ENCODE measurements at regions not wholly inside any gene's neighbourhood (a gene's known extent, or its start where the extent isn't known, plus 50 kb on each side); places are given as distances from the start of the nearest gene placed in this dataset.

DNA sequence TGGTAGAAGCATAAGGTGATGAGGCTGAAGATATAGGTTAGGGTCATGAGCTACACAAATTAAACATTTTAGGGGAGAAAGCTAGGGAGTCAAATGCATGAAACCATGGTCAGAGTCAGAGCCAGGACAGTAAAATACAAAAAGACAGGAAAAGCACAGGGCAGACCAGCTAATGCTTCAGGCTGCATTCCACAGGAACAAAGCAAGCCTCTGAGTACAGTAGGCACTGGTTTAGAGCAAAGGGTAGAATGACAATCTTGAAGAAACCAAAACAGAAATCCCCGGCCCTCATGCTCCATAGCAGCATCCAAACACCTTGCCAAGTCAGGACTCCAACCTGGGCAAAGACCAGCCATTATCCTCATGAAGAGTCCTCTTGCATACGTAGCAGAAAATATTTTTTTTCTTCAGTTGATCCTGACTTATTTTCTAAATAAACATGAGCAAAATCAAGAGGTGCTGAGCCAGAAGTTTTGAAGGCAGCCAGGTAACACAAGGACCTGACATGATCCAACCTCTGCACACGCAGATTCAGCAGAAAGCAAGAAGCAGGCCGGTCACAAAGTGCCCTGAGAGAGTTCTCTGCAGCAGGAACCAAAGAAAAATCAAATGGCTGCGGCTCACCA, 273.1 kb downstream of the TTLL7 start:
- no peak for DNase-seq (ENCODE audit: low read depth)

DNA sequence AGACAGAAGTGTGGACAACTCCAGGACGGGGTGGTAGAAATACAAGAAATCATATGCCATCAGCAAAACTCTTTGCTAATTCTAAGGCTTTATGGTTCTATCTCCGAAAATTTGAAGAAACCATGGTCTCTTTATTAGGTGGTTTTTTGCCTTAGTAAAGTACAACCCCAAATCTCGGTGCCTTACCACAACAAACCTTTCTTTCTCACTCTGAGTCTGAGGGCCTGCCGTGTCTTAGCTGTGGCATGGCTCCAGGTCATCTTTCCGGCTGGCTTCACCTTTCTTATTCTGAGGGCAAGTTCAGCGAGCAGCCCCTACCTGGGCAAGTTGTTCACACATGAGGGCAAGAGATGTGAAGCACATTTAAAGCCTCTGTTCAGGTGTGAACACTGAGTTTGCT, 280.6 kb downstream of the TTLL7 start:
- DNase-seq (ENCODE audit: low read depth): no peak

DNA sequence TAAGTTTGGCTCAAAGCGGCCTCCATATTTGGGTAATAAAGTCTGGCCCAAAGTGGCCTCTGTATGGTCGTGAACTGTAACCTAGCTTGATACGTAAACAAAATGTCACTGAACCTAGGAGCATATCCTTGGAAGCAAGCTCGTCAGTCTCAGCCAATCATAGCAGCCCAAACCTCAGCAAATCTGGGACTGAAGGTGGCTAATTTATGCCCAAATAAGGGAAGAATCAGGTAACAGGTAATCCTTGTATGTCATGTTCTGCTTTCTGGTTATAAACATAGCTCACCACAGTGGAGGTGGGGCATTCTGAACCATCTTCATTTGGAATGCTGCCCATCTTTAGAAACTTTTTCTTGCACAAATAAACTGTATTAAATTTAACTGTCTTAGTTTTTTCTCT, 281.1 kb downstream of the TTLL7 start:
- DNase-seq (ENCODE audit: low read depth): no peak

- DNase-seq (ENCODE audit: low read depth): no peak
Observed at GRCh38 chr1:83716641-83717040, 282.3 kb downstream of the TTLL7 start.

GRCh38 chr1:83715550-83715949, 283.4 kb downstream of the TTLL7 start:
- no peak for DNase-seq (ENCODE audit: low read depth)

- no peak for DNase-seq (ENCODE audit: low read depth)
Observed at GRCh38 chr1:83709662-83710061, 289.3 kb downstream of the TTLL7 start.

DNA sequence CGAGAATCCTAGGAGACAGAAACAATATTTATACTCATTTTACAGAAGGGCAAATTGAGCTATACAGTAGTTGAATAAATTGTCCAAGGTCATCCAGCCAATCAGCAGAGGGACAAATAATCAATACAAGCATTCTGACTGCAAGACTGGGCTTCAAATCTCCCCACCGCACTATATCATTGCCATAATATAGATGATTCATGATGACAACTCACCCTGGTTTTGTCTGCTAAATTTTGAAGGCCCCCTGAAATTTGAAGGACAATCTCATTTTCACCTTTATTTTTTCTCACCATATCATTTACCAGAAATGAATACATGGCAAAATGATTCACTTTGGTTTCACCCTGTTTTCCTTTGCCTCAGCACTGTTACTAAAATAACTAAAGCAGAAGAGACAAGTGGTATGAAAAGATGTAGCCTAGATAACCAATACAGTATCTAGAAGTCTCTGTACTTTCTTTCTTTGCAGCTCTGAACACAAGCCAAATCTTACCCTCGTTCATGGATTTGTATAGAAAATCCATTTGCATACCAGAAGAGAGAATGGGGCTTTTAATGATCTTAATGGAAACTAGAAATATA, 292.5 kb downstream of the TTLL7 start:
- no peak for DNase-seq (ENCODE audit: low read depth)

GRCh38 chr1:83705091-83705490, 293.8 kb downstream of the TTLL7 start:
- no peak for DNase-seq (ENCODE audit: low read depth)

DNA sequence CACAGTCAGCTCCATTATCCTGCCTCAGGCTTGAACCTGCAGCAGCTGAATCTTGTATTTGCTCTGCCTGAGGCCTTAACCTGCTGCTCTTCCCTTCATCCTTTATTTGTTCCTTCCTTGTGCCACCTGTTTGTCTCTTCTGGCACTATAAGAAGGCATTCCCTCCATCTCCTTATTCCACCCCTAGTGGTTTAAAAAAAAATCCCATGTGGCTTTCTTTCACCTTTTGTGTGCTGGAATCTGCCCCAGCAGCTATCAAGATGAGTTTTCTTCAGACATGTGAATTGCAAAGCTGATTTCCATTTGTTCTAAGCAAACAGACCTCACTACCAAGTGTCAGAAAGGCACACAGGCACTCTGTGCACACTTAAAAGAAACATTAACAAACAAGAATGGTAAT, 294.6 kb downstream of the TTLL7 start:
- no peak for DNase-seq (ENCODE audit: low read depth)

DNA sequence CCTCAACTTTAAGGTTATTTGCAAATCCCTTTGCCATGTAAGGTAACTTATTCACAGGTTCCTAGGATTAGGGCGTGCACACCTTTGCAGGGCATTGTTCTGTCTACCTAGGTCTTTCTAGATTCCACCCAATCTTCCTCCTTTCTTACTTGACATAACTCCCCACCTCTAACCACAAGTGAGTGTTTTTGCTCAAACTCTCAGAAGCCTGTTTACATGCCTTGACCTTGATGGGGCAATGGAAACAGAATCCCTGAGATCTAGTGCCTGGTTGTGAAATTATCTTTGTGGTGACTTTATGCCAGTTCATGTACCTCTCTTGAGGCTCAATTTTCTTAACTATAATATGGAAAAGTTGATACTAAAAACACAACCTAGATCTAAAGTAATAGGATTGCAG, 296.6 kb downstream of the TTLL7 start:
- no peak for DNase-seq (ENCODE audit: low read depth)

DNA sequence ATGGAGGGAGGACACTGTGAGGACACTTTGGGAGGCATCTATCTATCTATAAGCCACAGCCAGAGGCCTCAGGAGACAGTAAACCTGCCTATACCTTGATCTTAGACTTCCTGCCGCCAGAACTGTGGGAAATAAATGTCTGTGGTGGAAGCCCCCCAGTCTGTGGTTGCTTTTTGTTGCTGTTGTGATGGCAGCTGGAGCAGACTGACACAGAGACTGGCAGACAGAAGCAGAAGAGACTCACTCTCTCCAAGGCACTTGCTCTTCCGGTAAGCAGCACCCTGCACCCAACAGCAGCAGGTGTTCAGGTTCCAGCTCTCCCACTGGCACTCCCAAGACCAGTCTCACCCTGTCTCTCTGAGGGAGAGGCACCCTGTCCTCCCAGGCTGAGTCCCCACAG, 297.6 kb downstream of the TTLL7 start:
- DNase-seq (ENCODE audit: low read depth): no peak

DNA sequence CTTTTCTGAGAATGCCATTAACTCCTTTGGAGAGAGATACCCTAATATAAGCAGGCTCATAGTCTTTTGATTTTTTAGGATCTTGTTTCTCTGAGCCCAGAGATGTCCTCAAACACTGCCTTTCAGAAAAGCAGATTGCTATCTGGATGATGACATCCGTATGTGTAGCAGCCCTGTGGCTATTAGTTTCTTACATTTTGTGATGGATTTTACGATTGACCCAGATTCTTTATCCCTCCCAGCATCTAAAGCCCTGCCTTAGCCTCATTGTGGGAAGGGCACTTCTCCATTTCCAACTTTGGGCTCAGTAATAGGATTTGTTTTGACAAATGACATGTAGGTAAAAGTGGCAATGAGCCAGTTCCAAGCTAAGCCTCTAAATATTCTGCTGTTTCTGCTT, 300.3 kb downstream of the TTLL7 start:
- no peak for DNase-seq (ENCODE audit: low read depth)

- DNase-seq (ENCODE audit: low read depth): no peak
Observed at GRCh38 chr1:83697961-83698360, 301.0 kb downstream of the TTLL7 start.

DNA sequence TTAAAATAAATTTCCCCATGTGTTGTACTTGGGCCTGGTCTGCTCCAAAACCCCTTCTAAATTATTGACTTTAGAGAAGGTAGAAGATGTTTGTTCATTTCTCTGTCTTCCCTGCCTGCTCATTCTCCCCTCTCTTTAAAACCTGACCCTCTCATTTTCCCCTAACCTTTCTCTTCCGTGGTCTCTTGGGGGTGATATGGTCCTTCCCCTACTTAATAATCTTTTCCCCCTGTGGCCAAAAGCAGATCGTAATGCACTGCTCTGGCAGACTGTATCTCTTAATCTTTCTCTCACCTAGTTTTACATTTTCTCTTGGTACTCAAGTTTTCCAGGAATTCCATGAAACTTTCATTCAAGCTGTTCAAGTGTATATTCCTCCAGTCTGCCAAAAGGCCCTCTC, 301.7 kb downstream of the TTLL7 start:
- no peak for DNase-seq (ENCODE audit: low read depth)

DNA sequence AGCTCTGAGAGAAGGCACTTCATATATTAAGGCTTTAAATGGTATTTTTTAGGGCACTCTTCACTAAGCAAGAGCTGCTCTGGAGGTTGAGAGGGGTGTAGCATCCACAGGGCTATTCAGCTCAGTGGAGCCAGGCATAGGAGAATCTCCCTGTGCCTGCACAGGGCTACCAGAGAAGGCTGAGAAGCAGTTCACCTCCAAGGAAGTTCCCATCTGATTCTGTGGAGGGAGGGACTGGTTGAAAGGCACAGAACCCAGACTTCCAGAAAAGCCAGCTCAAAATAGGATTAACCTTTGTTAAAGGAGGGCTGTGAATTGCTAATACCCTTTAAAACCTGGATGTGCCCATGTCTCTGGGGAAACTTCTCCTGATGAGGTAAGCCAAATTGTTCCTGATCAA, 304.5 kb downstream of the TTLL7 start:
- DNase-seq (ENCODE audit: low read depth): no peak

DNA sequence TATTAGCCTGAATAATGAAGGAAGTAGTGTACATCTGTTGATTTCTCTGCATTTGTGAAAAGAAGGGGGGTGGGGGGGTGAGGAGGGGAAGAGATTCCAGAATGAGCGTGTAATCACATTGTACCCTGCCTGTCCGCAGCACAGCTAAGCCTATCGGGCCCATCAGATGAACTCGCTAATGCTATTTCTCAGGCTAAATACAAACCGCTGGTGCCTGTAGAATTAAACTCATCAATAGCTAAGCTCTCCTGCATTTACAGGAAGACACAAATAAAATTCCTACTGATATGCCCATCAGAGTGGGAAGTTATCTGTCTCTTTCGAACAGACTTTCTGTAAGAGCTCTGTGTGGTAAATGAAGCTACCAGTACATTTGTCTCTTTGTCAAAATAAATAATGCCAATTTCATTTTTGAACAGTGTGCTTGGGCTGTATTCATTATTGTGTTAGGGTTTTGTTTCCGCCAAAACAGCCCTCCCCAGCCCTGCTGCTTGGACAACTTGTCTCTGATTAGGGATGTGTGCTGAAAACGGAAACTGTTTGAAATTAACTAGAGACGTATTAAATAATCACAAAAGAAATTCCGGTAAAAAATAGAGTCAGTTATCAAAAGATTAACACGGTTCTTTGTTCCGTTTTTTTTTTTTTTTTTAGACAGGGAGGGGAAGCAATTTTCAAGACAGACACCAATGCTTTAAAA, 305.4 kb downstream of the TTLL7 start:
- DNase-seq (ENCODE audit: low read depth): no peak

- no peak for DNase-seq (ENCODE audit: low read depth)
Observed at GRCh38 chr1:83692524-83693381, 306.2 kb downstream of the TTLL7 start.

DNA sequence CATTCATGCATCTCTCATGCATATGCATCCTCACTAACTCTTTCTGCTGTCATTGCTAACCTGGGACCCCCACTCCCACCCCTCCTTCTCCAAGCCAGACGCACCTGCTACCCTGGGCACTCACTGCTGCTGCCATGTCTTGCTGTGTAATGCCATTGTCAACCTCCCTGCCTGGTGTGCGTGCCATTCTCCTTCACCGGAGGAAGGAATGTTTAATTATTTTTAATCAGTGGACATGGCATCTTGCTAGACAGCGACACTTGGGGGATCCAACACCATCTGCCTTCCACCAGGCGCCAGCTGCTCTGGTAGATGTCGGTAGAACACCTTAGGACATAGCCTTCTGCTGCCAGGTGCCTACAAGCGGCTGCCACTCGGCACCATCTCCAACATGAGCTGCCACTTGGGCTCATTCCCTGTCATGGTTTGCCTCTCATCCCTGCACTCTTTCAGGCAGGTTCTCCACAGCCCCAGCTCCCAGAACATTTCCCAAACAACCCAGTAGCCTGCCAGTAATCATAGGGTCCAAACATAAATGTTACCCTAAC, 306.9 kb downstream of the TTLL7 start:
- DNase-seq (ENCODE audit: low read depth): no peak

DNA sequence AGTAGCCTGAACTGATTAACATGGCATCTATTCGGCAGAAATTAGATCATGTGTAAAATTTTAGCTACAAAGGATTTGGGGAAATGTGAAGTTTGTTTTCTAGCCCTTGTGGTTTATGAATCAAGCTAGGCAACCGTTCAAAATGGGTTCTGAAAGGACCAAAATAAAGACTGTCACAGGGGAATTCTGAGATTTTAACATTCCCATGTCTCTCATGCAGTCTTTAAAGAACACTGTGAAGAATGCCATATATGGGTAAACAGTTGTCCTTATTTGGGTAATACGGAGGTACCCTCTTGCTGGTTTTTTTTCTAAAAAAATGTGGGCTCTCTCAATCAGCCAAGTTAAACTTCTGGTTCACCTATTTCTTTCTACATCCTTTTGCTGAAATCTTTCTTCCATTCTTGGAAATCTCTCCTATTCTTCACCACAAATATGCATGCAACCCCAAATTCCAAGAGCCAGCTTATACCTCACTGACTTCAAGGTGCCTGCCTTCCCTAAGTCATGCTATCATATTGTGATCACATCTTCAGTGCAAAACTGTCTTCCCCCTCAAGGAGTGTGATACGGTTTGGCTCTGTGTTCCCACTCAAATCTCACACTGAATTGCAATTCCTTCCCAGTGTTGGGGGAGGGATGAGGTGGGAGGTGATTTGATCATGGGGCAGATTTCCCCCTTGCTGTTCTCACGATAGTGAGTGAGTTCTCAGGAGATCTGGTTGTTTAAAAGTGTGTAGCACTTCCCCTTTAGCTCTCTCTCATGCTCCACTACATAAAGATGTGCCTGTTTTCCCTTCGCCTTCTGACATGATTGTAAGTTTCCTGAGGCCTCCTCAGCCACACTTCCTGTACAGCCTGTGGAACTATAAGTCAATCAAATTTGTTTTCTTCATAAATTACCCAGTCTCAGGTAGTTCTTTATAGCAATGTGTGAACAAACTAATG, 308.7 kb downstream of the TTLL7 start:
- DNase-seq (ENCODE audit: low read depth): no peak

DNA sequence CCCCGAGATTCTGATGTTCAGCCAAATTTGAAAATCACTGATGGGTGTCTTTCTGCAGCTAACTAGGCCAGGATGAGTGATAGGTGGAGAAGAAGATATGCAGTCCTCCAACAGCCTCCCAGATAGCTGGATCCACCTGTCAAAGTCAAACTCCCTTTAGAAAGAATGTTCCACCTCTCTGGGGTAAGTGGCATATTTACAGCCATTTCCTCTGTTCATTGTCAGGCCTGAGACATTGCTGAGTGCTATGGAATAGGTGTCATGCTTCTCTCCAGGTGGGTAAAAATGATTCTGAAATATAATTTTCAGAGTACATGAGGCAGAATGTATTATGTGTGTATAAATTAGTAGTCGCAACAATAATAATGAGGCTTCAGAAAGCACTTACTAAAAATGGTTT, 316.8 kb downstream of the TTLL7 start:
- no peak for DNase-seq (ENCODE audit: low read depth)

DNA sequence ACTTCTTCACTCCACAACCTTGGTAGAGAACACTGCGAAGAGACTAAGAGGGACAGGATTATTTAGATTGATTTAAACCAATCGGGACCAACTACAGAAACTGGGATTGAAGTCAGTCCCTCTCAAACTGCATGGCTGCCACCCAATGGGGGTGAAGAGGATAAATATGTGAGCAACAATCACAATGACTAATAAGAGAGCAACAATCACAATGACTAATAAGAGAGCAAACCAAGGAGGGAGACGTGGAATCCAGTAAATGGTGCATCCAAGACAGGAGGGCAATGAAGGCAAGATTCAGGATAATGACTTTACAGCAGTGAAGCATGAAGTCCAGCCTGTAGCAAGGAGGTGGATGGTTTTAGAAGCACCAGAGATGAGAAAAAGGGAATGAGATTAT, 322.8 kb downstream of the TTLL7 start:
- DNase-seq (ENCODE audit: low read depth): no peak

All from T follicular helper cell (primary cell).